HepG2 (cell line): ENCODE measurements at regions not wholly inside any gene's neighbourhood (a gene's known extent, or its start where the extent isn't known, plus 50 kb on each side); places are given as distances from the start of the nearest gene placed in this dataset.

Experiments used
- ATAC-seq: fragments of 200-7000 bp; cut with Tn5 transposase; 3 replicates; pipeline ENCODE4 v1.9.1; 2020; ENCODE audit warnings: mild to moderate bottlenecking, moderate library complexity
- BruUV-seq: library from RNA; stranded (reverse); fragments of 400-500 nt; replicated peaks from 2 replicates; lab custom pipeline; 2021; lab: Mats Ljungman, UMichigan
- CTCF ChIA-PET: fragments of 300-600 bp; formaldehyde crosslinking; extraction: SDS; loops from one replicate; lab custom pipeline; 2021; ENCODE audit warnings: low total read pairs, inconsistent platforms, low intra/inter-chr PET ratio; lab: Yijun Ruan, JAX
- POLR2A ChIA-PET: fragments of 350-600 bp; sonication (Branson Sonifier 250); formaldehyde crosslinking; loops from one replicate; lab custom pipeline; 2020; ENCODE audit warnings: antibody characterized with exemption, inconsistent platforms; lab: Yijun Ruan, JAX
- DNase-seq: peaks from one replicate; pipeline ENCODE4 v3.0.0-alpha.2; 2015; ENCODE audit warnings: low spot score
- FAIRE-seq: peaks from 3 replicates; lab custom pipeline; 2011; peaks lifted over from hg19 to GRCh38; lab: Jason Lieb, UNC
- H2AFZ ChIP-seq: one replicate; pipeline ENCODE4 v1.6.1; 2011; ENCODE audit warnings: low read length, inconsistent platforms
- H3K27ac ChIP-seq: fragments of 300-600 bp; 3 replicates; pipeline ENCODE4 v1.8.0; 2011; ENCODE audit warnings: mixed run types, mild to moderate bottlenecking, mixed read lengths, low read length, inconsistent platforms; ENCODE audit not compliant: insufficient read depth; ENCODE audit errors: extremely low read length
- H3K27me3 ChIP-seq, 2 experiments: fragments of 200-600 bp in 1 of 2; 2 replicates in 1 of 2; 3 replicates in 1 of 2; pipeline versions ENCODE4 v1.6.0 to v1.8.0; 2011; ENCODE audit warnings: low read length in 2 of 2, mild to moderate bottlenecking in 2 of 2, moderate library complexity in 2 of 2, inconsistent platforms in 1 of 2; ENCODE audit not compliant: insufficient read depth in 2 of 2, control insufficient read depth in 1 of 2
- H3K36me3 ChIP-seq, 2 experiments: fragments of 200-600 bp in 1 of 2; replicated peaks in 1 of 2; 2 replicates in 1 of 2; 3 replicates in 1 of 2; pipeline versions ENCODE4 v1.5.1 to v1.8.0; 2011; ENCODE audit warnings: low read length in 2 of 2, inconsistent platforms in 1 of 2; ENCODE audit not compliant: insufficient read depth in 2 of 2, control insufficient read depth in 1 of 2
- H3K4me1 ChIP-seq: 2 replicates; pipeline ENCODE4 v1.5.1; 2012; ENCODE audit warnings: low read length, inconsistent platforms; ENCODE audit not compliant: insufficient read depth
- H3K4me2 ChIP-seq: 2 replicates; pipeline ENCODE4 v1.6.0; 2011; ENCODE audit warnings: low read depth, low read length, inconsistent platforms
- H3K4me3 ChIP-seq, 3 experiments: fragments of 200-600 bp in 1 of 3; sonication (generic), shearing (Covaris generic) in 1 of 3; replicated peaks in 1 of 3; 2 replicates each; pipeline ENCODE4 v1.5.1; 2011 to 2016; ENCODE audit warnings: low read length in 3 of 3, inconsistent platforms in 2 of 3, low read depth in 2 of 3, mild to moderate bottlenecking in 2 of 3, control low read depth in 1 of 3, mixed read lengths in 1 of 3; ENCODE audit not compliant: insufficient read depth in 1 of 3
- H3K79me2 ChIP-seq: one replicate; pipeline ENCODE4 v1.6.1; 2011; ENCODE audit warnings: low read length, inconsistent platforms; ENCODE audit not compliant: insufficient read depth
- H3K9ac ChIP-seq: 2 replicates; pipeline ENCODE4 v1.6.0; 2011; ENCODE audit warnings: mild to moderate bottlenecking, low read depth, low read length, inconsistent platforms; ENCODE audit not compliant: insufficient read depth
- H3K9me3 ChIP-seq: 2 replicates; pipeline ENCODE4 v1.5.1; 2012; ENCODE audit warnings: mild to moderate bottlenecking, low read length
- H4K20me1 ChIP-seq: 2 replicates; pipeline ENCODE4 v1.6.0; 2011; ENCODE audit warnings: inconsistent platforms, mild to moderate bottlenecking, low read length, moderate library complexity; ENCODE audit not compliant: insufficient read depth
- ARNT ChIP-seq: fragments of 450-650 bp; IDR thresholded peaks from 2 replicates; pipeline ENCODE4 v1.6.1; 2017
- CHD2 ChIP-seq: IDR thresholded peaks from 2 replicates; pipeline ENCODE4 v1.6.1; 2011; ENCODE audit warnings: low read depth, low read length, improper control_type of control experiment
- KMT2A ChIP-seq: sonication (generic); formaldehyde crosslinking; IDR thresholded peaks from 2 replicates; pipeline ENCODE4 v1.4.0; 2020; ENCODE audit warnings: missing genetic modification reagents
- PHF5A ChIP-seq: IDR thresholded peaks from one replicate; pipeline ENCODE4 v1.6.1; 2018; ENCODE audit warnings: low read depth, missing genetic modification reagents; ENCODE audit not compliant: unreplicated experiment
- PLRG1 ChIP-seq: fragments of 450-650 bp; conservative IDR thresholded peaks from 2 replicates; pipeline ENCODE4 v1.6.1; 2016
- SCMH1 ChIP-seq: sonication (generic); formaldehyde crosslinking; IDR thresholded peaks from 2 replicates; pipeline ENCODE4 v1.9.0; 2021; ENCODE audit warnings: missing genetic modification reagents, mild to moderate bottlenecking, borderline replicate concordance
- ZMYM4 ChIP-seq: sonication (generic); formaldehyde crosslinking; IDR thresholded peaks from 2 replicates; pipeline ENCODE4 v1.8.1; 2023; ENCODE audit warnings: mild to moderate bottlenecking, missing genetic modification reagents
- ZNF136 ChIP-seq: sonication (generic); formaldehyde crosslinking; IDR thresholded peaks from 2 replicates; pipeline ENCODE4 v1.8.1; 2022; ENCODE audit warnings: low read depth, mild to moderate bottlenecking, moderate library complexity, missing genetic modification reagents
- ZNF496 ChIP-seq: sonication (generic); formaldehyde crosslinking; IDR thresholded peaks from 2 replicates; pipeline ENCODE4 v1.8.1; 2023; ENCODE audit warnings: mild to moderate bottlenecking, moderate library complexity, missing genetic modification reagents; ENCODE audit not compliant: insufficient replicate concordance
- ZSCAN25 ChIP-seq: sonication (generic); formaldehyde crosslinking; IDR thresholded peaks from 2 replicates; pipeline ENCODE4 v1.8.0; 2022; ENCODE audit warnings: mild to moderate bottlenecking, missing genetic modification reagents
- WGBS: methylation state at CpG from one replicate; pipeline ENCODE4 v1.1.6; 2017; ENCODE audit warnings: low lambda C conversion rate; 5-methylcytosine and 5-hydroxymethylcytosine counted together
- in situ Hi-C: cut with HindIII; loops from 2 replicates; pipeline ENCODE4 v1.10.0; 2017; ENCODE audit warnings: low pct_unique_long_range_greater_than_20kb; ENCODE audit not compliant: extremely low pct_ligation_motif_present
- intact Hi-C: fragments of 100-400 bp; cut with micrococcal nuclease; formaldehyde crosslinking; loops from one replicate; pipeline ENCODE4 v1.10.0; 2022; ENCODE audit not compliant: unreplicated experiment
- TF ChIP-seq, protein P1 (sequence below): sonication (generic); formaldehyde crosslinking; IDR thresholded peaks from 2 replicates; pipeline ENCODE4 v1.8.0; 2022; ENCODE audit warnings: mild to moderate bottlenecking, missing genetic modification reagents, moderate library complexity
- TF ChIP-seq, protein P2 (sequence below): sonication (generic); formaldehyde crosslinking; conservative IDR thresholded peaks from 2 replicates; pipeline ENCODE4 v1.4.0; 2020; ENCODE audit warnings: missing genetic modification reagents
- TF ChIP-seq, protein P3 (sequence below): sonication (generic); formaldehyde crosslinking; IDR thresholded peaks from 2 replicates; pipeline ENCODE4 v1.5.0; 2020; ENCODE audit warnings: mild to moderate bottlenecking, low read depth, missing genetic modification reagents, borderline replicate concordance
- TF ChIP-seq, protein P4 (sequence below): sonication (generic); formaldehyde crosslinking; IDR thresholded peaks from 2 replicates; pipeline ENCODE4 v1.9.0; 2021; ENCODE audit warnings: missing genetic modification reagents, borderline replicate concordance
- TF ChIP-seq, protein P5 (sequence below): sonication (generic); formaldehyde crosslinking; IDR thresholded peaks from 2 replicates; pipeline ENCODE4 v1.4.0; 2020; ENCODE audit warnings: mild to moderate bottlenecking, missing genetic modification reagents

DNA sequence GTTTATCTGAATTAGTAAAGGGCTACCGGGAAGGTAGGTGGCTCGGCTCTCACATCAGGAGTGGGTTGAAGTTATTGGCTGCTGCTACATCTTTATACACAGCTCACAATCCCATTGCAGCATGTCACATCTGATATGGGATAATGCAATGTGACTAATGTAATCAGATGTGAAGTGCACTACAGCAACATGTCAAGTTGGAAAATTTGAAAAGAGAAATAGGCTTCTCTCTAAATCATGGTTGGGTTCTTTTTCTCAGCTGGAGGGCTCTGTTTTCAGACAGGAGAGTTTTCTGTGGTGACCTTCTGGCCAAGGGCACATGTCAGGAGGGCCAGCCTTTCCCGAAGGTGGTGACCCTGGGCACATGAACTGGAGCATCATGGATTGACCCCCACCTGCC lies 337.5 kb downstream of the HRH4 start:
- CTCF ChIA-PET, result no interaction called here
- TF ChIP-seq ZNF136 (CRISPR knock-in tag) (no peak), ZMYM4 (no peak), SCMH1 (CRISPR knock-in tag) (no peak), ZSCAN25 (CRISPR knock-in tag) (no peak), KMT2A (CRISPR knock-in tag) (no peak), ARNT (no peak), CHD2 (no peak), PLRG1 (no peak), ZNF496 (CRISPR knock-in tag) (no peak), PHF5A (no peak)
- TF ChIP-seq, protein P1, sequence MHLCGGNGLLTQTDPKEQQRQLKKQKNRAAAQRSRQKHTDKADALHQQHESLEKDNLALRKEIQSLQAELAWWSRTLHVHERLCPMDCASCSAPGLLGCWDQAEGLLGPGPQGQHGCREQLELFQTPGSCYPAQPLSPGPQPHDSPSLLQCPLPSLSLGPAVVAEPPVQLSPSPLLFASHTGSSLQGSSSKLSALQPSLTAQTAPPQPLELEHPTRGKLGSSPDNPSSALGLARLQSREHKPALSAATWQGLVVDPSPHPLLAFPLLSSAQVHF (CRISPR knock-in tag), result no peak
- TF ChIP-seq, protein P2, sequence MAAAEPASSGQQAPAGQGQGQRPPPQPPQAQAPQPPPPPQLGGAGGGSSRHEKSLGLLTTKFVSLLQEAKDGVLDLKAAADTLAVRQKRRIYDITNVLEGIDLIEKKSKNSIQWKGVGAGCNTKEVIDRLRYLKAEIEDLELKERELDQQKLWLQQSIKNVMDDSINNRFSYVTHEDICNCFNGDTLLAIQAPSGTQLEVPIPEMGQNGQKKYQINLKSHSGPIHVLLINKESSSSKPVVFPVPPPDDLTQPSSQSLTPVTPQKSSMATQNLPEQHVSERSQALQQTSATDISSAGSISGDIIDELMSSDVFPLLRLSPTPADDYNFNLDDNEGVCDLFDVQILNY (CRISPR knock-in tag), result no peak
- TF ChIP-seq, protein P3, sequence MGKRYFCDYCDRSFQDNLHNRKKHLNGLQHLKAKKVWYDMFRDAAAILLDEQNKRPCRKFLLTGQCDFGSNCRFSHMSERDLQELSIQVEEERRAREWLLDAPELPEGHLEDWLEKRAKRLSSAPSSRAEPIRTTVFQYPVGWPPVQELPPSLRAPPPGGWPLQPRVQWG, result no peak
- TF ChIP-seq, protein P4, sequence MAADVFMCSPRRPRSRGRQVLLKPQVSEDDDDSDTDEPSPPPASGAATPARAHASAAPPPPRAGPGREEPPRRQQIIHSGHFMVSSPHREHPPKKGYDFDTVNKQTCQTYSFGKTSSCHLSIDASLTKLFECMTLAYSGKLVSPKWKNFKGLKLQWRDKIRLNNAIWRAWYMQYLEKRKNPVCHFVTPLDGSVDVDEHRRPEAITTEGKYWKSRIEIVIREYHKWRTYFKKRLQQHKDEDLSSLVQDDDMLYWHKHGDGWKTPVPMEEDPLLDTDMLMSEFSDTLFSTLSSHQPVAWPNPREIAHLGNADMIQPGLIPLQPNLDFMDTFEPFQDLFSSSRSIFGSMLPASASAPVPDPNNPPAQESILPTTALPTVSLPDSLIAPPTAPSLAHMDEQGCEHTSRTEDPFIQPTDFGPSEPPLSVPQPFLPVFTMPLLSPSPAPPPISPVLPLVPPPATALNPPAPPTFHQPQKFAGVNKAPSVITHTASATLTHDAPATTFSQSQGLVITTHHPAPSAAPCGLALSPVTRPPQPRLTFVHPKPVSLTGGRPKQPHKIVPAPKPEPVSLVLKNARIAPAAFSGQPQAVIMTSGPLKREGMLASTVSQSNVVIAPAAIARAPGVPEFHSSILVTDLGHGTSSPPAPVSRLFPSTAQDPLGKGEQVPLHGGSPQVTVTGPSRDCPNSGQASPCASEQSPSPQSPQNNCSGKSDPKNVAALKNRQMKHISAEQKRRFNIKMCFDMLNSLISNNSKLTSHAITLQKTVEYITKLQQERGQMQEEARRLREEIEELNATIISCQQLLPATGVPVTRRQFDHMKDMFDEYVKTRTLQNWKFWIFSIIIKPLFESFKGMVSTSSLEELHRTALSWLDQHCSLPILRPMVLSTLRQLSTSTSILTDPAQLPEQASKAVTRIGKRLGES (CRISPR knock-in tag), result no peak
- TF ChIP-seq, protein P5, sequence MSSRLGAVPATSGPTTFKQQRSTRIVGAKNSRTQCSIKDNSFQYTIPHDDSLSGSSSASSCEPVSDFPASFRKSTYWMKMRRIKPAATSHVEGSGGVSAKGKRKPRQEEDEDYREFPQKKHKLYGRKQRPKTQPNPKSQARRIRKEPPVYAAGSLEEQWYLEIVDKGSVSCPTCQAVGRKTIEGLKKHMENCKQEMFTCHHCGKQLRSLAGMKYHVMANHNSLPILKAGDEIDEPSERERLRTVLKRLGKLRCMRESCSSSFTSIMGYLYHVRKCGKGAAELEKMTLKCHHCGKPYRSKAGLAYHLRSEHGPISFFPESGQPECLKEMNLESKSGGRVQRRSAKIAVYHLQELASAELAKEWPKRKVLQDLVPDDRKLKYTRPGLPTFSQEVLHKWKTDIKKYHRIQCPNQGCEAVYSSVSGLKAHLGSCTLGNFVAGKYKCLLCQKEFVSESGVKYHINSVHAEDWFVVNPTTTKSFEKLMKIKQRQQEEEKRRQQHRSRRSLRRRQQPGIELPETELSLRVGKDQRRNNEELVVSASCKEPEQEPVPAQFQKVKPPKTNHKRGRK, result no peak
- Histone ChIP-seq H4K20me1 (no peaks in the 10 kb centered on the region), H3K4me2 (no peak overlapping the region), H3K4me1 (no peaks in the 10 kb centered on the region), H3K79me2 (no peaks in the 10 kb centered on the region), H2AFZ (no peak overlapping the region), H3K36me3 (no peaks in the 10 kb centered on the region), H3K9me3 (peaks cover 7% of the 10 kb centered on the region; the same call in 1 of the 2 replicates), H3K9ac (no peak overlapping the region), H3K4me3 (no peak overlapping the region), H3K27me3 (no peaks in the 10 kb centered on the region), H3K27ac (no peak overlapping the region)
- in situ Hi-C loops (no loop called here), intact Hi-C loops (no loop called here)
- 0% methylated on average over 3 of the region's 3 CpGs for WGBS
- ATAC-seq (no peak), DNase-seq (no peak), FAIRE-seq (no peak)
- no TSS peak for BruUV-seq
- POLR2A ChIA-PET, result no interaction called here
